Fibroblast of skin of scalp (primary cell): ENCODE measurements at regions not wholly inside any gene's neighbourhood (a gene's known extent, or its start where the extent isn't known, plus 50 kb on each side); places are given as distances from the start of the nearest gene placed in this dataset.

Experiments
- DNase-seq: peaks from one replicate; pipeline ENCODE4 v3.0.0-alpha.2; 2013

GRCh38 chr12:92089559-92089958 is 56.1 kb downstream of the BTG1 start:
- no peak for DNase-seq

GRCh38 chr12:92088805-92089204 is 56.8 kb downstream of the BTG1 start:
- DNase-seq, result no peak

- no peak for DNase-seq
Measured at GRCh38 chr12:92085736-92086040, 60.0 kb downstream of the BTG1 start.

GRCh38 chr12:92085040-92085735 is 60.5 kb downstream of the BTG1 start:
- no peak for DNase-seq

- DNase-seq, result peak; percentile 53
Measured at GRCh38 chr12:92080911-92081285, 64.7 kb downstream of the BTG1 start.

- peak; percentile 59 for DNase-seq
Measured at GRCh38 chr12:92079054-92079385, 66.6 kb downstream of the BTG1 start.

- peak; percentile 100 for DNase-seq
Measured at GRCh38 chr12:92078167-92079053, 67.2 kb downstream of the BTG1 start.

- DNase-seq, result no peak
Measured at GRCh38 chr12:92077530-92077929, 68.1 kb downstream of the BTG1 start.

- DNase-seq, result peak; percentile 75
Measured at GRCh38 chr12:92076101-92076500, 69.5 kb downstream of the BTG1 start.

- peak; percentile 94 for DNase-seq
Measured at GRCh38 chr12:92075425-92075914, 70.2 kb downstream of the BTG1 start.

- no peak for DNase-seq
Measured at GRCh38 chr12:92074889-92075288, 70.8 kb downstream of the BTG1 start.

GRCh38 chr12:92073094-92073493 is 72.6 kb downstream of the BTG1 start:
- DNase-seq, result no peak

- no peak for DNase-seq
Measured at GRCh38 chr12:92072112-92072511, 73.5 kb downstream of the BTG1 start.

- no peak for DNase-seq
Measured at GRCh38 chr12:92070864-92071445, 74.7 kb downstream of the BTG1 start.

- DNase-seq, result no peak
Measured at GRCh38 chr12:92070054-92070863, 75.4 kb downstream of the BTG1 start.

GRCh38 chr12:92068459-92068858 is 77.2 kb downstream of the BTG1 start:
- no peak for DNase-seq

GRCh38 chr12:92065639-92066038 is 80.0 kb downstream of the BTG1 start:
- DNase-seq, result no peak

GRCh38 chr12:92065018-92065499 is 80.6 kb downstream of the BTG1 start:
- DNase-seq, result no peak

- DNase-seq, result no peak
Measured at GRCh38 chr12:92064422-92064821, 81.2 kb downstream of the BTG1 start.

GRCh38 chr12:92063641-92064040 is 82.0 kb downstream of the BTG1 start:
- DNase-seq, result peak; percentile 50

- DNase-seq, result no peak
Measured at GRCh38 chr12:92062539-92063493, 82.8 kb downstream of the BTG1 start.

- no peak for DNase-seq
Measured at GRCh38 chr12:92061061-92061460, 84.6 kb downstream of the BTG1 start.
